Uterus (tissue), 3 donors: ENCODE measurements at regions not wholly inside any gene's neighbourhood (a gene's known extent, or its start where the extent isn't known, plus 50 kb on each side); places are given as distances from the start of the nearest gene placed in this dataset.
"Not testable (repeated sequence)": the region's sequence is repeated elsewhere in the genome, so short reads cannot be mapped to it uniquely, and the experiment has no call there.

ENCODE experiments used
- DNase-seq, 2 donors: peaks; one replicate each; pipeline ENCODE4 v3.0.0-alpha.2; 2019 to 2020
- H3K27ac ChIP-seq, 2 donors: fragments of 200-600 bp; sonication (generic); 1 replicate in 1 of 2; 2 replicates in 1 of 2; pipeline ENCODE4 v1.5.1; 2016 to 2018
- H3K27me3 ChIP-seq, 2 donors: fragments of 200-600 bp; sonication (generic); one replicate each; pipeline ENCODE4 v1.5.1; 2018 to 2019; ENCODE audit warnings: control low read depth in 1 of 2
- H3K36me3 ChIP-seq, 2 donors: fragments of 200-600 bp; sonication (generic); one replicate each; pipeline ENCODE4 v1.5.1; 2019; ENCODE audit warnings: control low read depth in 1 of 2
- H3K4me1 ChIP-seq, 2 donors: fragments of 200-600 bp; sonication (generic); one replicate each; pipeline ENCODE4 v1.5.1; 2018 to 2019; ENCODE audit warnings: control low read depth in 1 of 2
- H3K4me3 ChIP-seq, 2 donors: fragments of 200-600 bp; sonication (generic); 1 replicate in 1 of 2; 2 replicates in 1 of 2; pipeline ENCODE4 v1.5.1; 2018 to 2019; ENCODE audit warnings: mild to moderate bottlenecking in 1 of 2
- H3K9me3 ChIP-seq, 2 donors: fragments of 200-600 bp; sonication (generic); one replicate each; pipeline ENCODE4 v1.5.1; 2019; ENCODE audit warnings: control low read depth in 1 of 2
- intact Hi-C: fragments of 100-400 bp; cut with DNase I; formaldehyde crosslinking; loops from one replicate; pipeline ENCODE4 v1.15.1; 2023; ENCODE audit warnings: low total_unique reads
- donor health status: DM: yes; HTN: yes; CAD: no.

- H3K4me1 ChIP-seq, H3K9me3 ChIP-seq, H3K27me3 ChIP-seq, intact Hi-C loops, H3K27ac ChIP-seq, H3K4me3 ChIP-seq, DNase-seq, H3K36me3 ChIP-seq: not testable (repeated sequence)
Measured at GRCh38 chr15:101876031-101876430, 64.0 kb downstream of the OR4F15 start.

- intact Hi-C loops, H3K27ac ChIP-seq, H3K36me3 ChIP-seq, DNase-seq, H3K27me3 ChIP-seq, H3K4me3 ChIP-seq, H3K9me3 ChIP-seq, H3K4me1 ChIP-seq: not testable (repeated sequence)
Measured at GRCh38 chr15:101877649-101878048, 65.6 kb downstream of the OR4F15 start.

GRCh38 chr15:101912349-101913287 lies 100.6 kb downstream of the OR4F15 start:
- H3K27ac ChIP-seq, DNase-seq, H3K27me3 ChIP-seq, H3K4me1 ChIP-seq, H3K9me3 ChIP-seq, H3K4me3 ChIP-seq, H3K36me3 ChIP-seq, intact Hi-C loops: not testable (repeated sequence)

GRCh38 chr15:101924554-101924953 lies 112.6 kb downstream of the OR4F15 start:
- intact Hi-C loops, H3K4me1 ChIP-seq, H3K27me3 ChIP-seq, DNase-seq, H3K36me3 ChIP-seq, H3K4me3 ChIP-seq, H3K9me3 ChIP-seq, H3K27ac ChIP-seq: not testable (repeated sequence)

- H3K36me3 ChIP-seq, H3K9me3 ChIP-seq, H3K27me3 ChIP-seq, DNase-seq, H3K27ac ChIP-seq, intact Hi-C loops, H3K4me1 ChIP-seq, H3K4me3 ChIP-seq: not testable (repeated sequence)
Measured at GRCh38 chr15:101934506-101934905, 122.5 kb downstream of the OR4F15 start.

GRCh38 chr15:101937362-101937761 lies 125.4 kb downstream of the OR4F15 start:
- DNase-seq, H3K27ac ChIP-seq, intact Hi-C loops, H3K27me3 ChIP-seq, H3K36me3 ChIP-seq, H3K4me1 ChIP-seq, H3K4me3 ChIP-seq, H3K9me3 ChIP-seq: not testable (repeated sequence)

GRCh38 chr15:101938555-101938954 lies 126.6 kb downstream of the OR4F15 start:
- H3K4me1 ChIP-seq, H3K9me3 ChIP-seq, H3K36me3 ChIP-seq, H3K4me3 ChIP-seq, intact Hi-C loops, H3K27ac ChIP-seq, DNase-seq, H3K27me3 ChIP-seq: not testable (repeated sequence)

- DNase-seq, H3K27ac ChIP-seq, H3K36me3 ChIP-seq, H3K4me3 ChIP-seq, H3K9me3 ChIP-seq, H3K27me3 ChIP-seq, intact Hi-C loops, H3K4me1 ChIP-seq: not testable (repeated sequence)
Measured at GRCh38 chr15:101945896-101946295, 133.9 kb downstream of the OR4F15 start.

- H3K4me3 ChIP-seq, H3K27ac ChIP-seq, DNase-seq, H3K27me3 ChIP-seq, H3K4me1 ChIP-seq, intact Hi-C loops, H3K9me3 ChIP-seq, H3K36me3 ChIP-seq: not testable (repeated sequence)
Measured at GRCh38 chr15:101948491-101949010, 136.5 kb downstream of the OR4F15 start.

- H3K4me1 ChIP-seq, H3K27me3 ChIP-seq, intact Hi-C loops, H3K36me3 ChIP-seq, H3K4me3 ChIP-seq, H3K9me3 ChIP-seq, H3K27ac ChIP-seq, DNase-seq: not testable (repeated sequence)
Measured at GRCh38 chr15:101949380-101950065, 137.5 kb downstream of the OR4F15 start.

- H3K27ac ChIP-seq, H3K36me3 ChIP-seq, DNase-seq, H3K9me3 ChIP-seq, H3K4me1 ChIP-seq, H3K27me3 ChIP-seq, intact Hi-C loops, H3K4me3 ChIP-seq: not testable (repeated sequence)
Measured at GRCh38 chr15:101953993-101954392, 142.0 kb downstream of the OR4F15 start.

- intact Hi-C loops, H3K9me3 ChIP-seq, H3K36me3 ChIP-seq, H3K4me1 ChIP-seq, H3K27me3 ChIP-seq, H3K4me3 ChIP-seq: not testable (repeated sequence)
- DNase-seq: peak; percentile 18 to 63
- H3K27ac ChIP-seq: peak overlapping the region in 1 of 2 donors; percentile 64
Measured at GRCh38 chr15:101955840-101956239, 143.8 kb downstream of the OR4F15 start.

GRCh38 chr15:101958656-101959055 lies 146.7 kb downstream of the OR4F15 start:
- H3K36me3 ChIP-seq, H3K27ac ChIP-seq, H3K27me3 ChIP-seq, H3K4me3 ChIP-seq, intact Hi-C loops, H3K4me1 ChIP-seq, H3K9me3 ChIP-seq: not testable (repeated sequence)
- DNase-seq: peak; percentile 22 to 26
